Activated CD4-positive, alpha-beta T cell treated with anti-CD3 and anti-CD28 coated beads, Interleukin-2, Interleukin-4, amounts not matched to agents 100 ng/mL and 50 ng/mL, durations not matched to agents 16 hours and 8 hours (primary cell): ENCODE measurements at regions not wholly inside any gene's neighbourhood (a gene's known extent, or its start where the extent isn't known, plus 50 kb on each side); places are given as distances from the start of the nearest gene placed in this dataset.
"Not testable (repeated sequence)": the region's sequence is repeated elsewhere in the genome, so short reads cannot be mapped to it uniquely, and the experiment has no call there.

Experiments used
- DNase-seq: peaks from one replicate; pipeline ENCODE4 v3.0.0-alpha.2; 2020; ENCODE audit warnings: low spot score

GRCh38 chr10:3932597-3933375 lies 147.8 kb upstream of the KLF6 start:
- no peak for DNase-seq

DNA sequence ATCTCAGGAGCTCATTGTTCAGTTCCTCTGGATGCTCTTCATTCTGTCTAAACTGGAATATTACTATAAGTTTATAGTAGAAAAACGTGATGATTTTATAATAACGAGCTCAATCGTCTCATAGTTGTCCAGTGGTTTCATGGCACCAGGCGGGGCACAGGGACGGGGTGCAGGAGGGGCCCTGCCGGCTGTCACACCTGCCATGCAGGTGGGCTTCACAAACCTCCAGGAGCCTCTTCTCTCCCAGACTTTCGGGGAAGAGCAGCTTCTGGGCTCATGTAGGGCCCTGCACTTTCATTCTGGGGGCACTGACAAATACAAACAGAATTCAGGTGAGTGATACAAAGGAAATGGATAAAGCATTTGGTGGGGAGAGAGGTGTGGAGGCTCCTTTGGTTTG lies 146.9 kb upstream of the KLF6 start:
- no peak for DNase-seq

DNA sequence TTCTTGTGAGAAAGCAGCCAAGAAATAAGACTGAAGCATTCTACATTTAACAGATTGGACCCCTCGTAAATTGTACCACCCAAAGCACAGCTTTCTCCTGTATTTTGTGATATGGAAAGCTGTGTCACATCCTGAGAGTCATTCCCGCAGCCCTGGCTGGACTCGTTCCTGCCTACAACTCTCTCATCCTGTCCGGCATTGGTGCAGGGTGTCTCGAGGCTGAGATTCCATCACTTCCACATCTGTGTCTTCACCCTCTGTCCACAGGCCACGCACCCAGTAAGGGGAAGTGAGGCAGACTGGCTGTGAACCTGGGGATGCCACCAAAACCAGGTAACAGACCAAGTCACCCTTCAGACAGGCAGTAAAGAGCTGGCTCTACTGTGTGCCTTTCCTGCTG lies 146.2 kb upstream of the KLF6 start:
- no peak for DNase-seq

DNA sequence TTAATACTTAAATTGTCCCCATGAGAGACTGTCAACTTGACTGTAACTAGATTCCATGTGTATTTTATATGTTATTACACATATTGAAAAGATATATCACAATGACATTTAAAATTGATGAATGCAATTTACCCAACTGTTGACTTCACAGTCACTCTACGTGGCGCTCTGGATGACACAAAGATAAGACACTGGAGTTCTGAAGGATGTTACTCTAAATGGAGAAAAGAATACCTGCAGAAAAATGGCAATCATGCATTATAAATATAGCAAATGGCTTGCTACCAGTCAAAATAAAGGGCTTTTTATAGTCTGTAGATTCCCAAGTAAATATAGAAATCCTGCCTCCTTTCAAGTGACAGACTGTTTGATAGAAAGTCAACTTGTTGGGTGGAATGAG lies 143.6 kb upstream of the KLF6 start:
- no peak for DNase-seq

GRCh38 chr10:3928078-3928477 lies 143.1 kb upstream of the KLF6 start:
- DNase-seq: no peak

DNA sequence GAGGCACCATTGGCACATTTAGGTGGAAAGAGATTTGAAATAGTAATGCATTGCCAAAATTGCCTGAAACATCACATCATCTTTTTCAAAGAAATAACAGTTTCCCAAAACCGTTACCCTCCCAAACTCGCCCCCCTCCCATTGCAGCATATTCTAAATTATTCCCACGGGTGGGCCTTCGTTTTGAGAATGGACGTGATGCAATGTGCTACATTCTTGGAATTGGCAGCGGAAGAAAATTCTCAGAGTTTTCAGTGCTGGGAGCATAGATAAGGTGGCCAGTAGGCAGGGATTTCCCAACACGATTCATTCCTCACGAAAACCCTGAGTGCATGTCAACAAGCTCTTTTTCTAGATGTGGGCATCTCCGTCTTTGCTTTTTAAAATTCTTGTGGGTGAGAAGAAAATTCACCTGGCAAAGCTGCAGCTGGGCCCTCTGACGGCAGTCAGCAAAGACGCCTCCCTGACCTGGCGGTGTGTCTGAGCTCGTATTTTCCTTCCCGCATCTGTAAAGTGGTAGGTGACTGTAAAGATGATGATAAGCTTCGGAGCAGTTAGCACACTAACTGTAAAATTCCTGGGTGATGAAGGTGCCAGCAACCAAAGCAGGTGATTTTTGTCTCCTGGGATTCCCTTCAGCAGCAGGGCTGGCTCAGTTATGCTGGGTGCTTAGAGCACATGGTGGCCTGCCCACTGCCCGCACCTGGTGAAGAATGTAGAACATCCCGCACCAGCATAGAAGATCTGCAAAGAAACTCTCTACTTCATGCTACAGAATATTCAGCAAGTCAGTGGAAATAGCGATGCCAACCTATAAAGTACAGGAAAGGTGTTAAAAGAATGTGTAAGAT lies 141.9 kb upstream of the KLF6 start:
- peak; percentile 34 for DNase-seq

- DNase-seq: no peak
Measured at GRCh38 chr10:3926258-3926657, 141.2 kb upstream of the KLF6 start.

- DNase-seq: no peak
Measured at GRCh38 chr10:3925184-3925583, 140.2 kb upstream of the KLF6 start.

- DNase-seq: no peak
Measured at GRCh38 chr10:3924344-3924743, 139.3 kb upstream of the KLF6 start.

- no peak for DNase-seq
Measured at GRCh38 chr10:3923033-3923432, 138.0 kb upstream of the KLF6 start.

DNA sequence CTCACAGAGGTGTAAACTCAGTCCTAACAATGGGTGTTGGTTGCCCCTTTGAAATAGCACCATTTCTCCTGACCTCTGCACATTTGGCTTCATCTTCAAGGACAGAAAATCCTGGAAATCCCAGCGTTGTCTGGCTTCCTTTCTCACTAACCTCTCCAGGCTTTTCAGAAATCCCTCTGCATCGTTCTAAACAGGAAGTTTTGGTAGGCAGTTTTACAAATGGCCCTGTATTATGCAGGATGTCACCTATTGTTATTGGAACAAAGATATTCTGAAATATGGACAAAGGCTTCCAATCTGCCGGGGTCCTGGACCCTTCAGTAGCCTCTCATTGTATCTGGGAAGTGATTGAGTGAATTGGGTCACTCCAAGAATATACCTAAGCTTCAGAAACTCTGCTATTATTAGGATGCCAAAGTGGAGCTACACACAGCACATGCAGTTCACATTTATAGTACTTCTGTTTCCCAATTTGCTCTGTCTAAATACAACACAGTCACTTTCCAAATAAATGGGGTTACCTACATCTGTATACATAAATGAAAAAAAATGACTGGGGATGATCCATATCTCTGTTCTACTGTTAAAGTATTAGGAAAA lies 134.8 kb upstream of the KLF6 start:
- DNase-seq: no peak

- not testable (repeated sequence) for DNase-seq
Measured at GRCh38 chr10:3917392-3917791, 132.4 kb upstream of the KLF6 start.

- DNase-seq: no peak
Measured at GRCh38 chr10:3914733-3915132, 129.7 kb upstream of the KLF6 start.

DNA sequence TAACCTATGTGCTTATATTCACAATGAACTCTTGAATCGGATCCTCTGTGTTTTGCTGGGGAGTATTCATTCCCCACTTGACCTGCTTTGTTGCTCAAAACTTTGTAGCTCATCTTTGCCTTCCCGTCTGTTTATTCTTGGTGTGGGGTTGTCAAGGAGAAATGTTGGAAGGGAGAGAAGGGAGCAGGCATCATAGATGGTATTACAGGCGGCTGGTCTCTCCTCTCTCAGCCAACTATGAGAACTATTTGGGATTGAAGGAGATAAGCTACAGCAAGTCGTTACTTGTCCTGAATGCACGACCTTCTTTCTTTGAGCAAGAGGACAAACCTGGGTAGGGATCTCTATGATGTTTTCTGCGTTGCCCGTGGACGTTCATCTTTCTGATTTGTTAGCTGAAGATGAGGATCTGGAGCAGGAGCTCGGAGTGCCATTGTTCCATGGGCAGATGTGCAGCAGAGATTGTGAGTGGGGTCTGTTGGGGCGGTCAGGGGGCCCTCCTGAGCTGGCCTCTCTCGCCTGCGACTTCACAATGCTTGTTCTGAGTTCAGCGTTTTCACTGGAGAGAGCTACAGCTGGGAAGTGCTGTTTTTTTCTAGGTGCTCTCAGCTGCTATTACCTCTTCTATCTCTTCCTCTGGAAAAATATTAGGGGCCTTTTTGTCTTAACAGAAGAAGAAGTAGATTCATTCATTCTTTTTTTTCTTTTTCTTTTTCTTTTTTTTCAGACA lies 126.9 kb upstream of the KLF6 start:
- no peak for DNase-seq

GRCh38 chr10:3911241-3911640 lies 126.2 kb upstream of the KLF6 start:
- no peak for DNase-seq

- DNase-seq: no peak
Measured at GRCh38 chr10:3909339-3909738, 124.3 kb upstream of the KLF6 start.

- DNase-seq: no peak
Measured at GRCh38 chr10:3908183-3908582, 123.2 kb upstream of the KLF6 start.

DNA sequence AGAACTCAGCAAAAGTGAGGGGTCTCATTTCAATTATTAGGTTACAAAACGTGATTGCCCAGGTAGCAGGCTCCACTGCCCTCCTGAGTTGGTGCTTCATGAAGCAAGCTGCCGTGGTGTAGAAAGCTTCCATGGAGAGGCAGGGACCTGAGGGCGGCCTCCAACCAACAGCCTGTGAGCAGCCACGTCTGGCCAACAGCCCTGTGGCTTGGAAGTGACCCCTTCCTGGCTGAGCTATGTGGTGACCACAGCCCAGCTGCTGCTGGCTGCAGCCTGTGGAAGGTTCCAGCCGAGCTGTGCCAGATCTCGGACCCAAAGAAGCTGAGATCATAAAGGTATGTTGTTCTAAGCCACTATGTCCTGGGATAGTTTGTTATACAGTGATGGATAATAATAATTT lies 122.5 kb upstream of the KLF6 start:
- no peak for DNase-seq

DNA sequence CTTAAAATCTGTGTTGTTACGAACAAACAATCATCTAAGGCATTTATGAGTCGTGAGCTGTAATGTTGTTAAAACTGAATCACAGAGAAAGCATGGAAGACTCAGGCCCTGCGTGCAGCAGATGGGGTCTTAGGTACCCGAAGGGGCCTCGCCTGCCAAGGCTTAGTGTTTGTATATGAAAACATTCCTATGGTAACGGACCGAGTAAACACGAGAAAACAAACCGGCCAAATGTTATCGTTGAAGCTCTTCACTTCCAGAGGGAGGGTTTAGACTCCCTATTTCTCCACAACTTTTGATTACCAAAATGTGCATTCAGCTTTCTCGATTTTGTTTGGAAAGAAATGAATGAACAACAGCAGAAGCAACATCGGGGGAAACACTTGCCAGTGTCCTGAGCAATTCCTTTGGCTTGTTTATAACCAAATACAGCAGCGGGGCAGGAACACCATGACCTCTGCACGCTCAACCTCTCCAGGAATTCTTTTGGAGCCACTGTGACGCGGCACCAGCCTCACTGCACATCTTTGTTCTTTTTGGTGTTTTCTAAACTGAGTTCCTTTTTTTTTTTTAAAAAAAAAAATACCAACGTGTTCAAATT lies 121.6 kb upstream of the KLF6 start:
- no peak for DNase-seq

DNA sequence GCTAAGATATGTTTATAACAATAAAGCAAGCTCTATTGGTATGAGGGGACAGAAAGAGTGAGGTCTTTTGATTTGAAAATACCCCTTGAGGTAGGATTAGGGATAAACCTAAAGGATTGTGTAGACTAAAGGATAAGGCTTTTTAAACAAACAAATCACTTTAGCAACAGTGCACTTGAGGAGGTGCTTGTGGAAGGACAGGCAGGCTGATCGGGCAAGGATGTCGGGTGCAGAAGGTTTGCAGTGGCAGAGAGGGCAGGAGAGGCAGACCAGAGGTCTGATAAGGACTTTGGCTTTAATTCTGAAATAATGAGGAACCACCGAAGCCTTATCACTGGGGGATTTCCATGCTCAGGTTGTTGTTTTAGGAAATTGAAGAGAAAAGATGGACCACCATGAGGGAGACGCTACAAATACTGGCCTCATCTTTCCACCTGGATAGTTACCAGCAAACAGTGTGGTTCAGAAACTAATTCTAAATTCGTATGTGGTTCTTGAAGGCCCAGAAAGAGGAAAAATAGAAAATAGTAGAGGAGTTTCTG lies 119.5 kb upstream of the KLF6 start:
- no peak for DNase-seq

DNA sequence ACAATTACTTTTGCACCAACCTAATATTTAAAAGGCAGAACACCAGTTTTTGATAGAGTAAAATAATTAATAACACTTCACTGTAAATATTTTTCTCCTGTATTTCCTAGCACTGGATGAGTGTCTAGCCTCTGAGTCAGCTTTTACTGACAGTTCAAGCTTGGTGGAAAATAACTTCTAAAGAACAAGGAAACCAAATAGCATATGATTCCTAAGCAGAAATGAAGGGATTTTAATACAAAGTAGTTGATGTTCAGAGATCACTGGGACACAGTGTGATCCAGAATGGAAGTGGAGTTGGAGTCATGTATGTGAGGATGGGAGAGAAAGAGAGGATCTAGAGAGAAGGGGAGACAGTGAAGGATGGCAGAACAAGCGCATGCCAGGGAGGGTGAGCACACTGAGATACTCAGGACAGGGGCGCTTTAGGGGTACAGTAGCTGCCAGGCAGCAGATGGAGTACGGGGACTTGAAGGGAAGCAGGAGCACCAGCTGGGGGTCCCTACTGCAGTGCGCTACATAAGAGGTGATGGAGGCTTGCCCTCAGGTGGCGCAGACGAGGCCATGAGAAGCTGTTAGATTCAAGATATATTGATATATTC lies 117.9 kb upstream of the KLF6 start:
- no peak for DNase-seq
